ENCODE measurements at regions not wholly inside any gene's neighbourhood (a gene's known extent, or its start where the extent isn't known, plus 50 kb on each side); places are given as distances from the start of the nearest gene placed in this dataset.

DNA sequence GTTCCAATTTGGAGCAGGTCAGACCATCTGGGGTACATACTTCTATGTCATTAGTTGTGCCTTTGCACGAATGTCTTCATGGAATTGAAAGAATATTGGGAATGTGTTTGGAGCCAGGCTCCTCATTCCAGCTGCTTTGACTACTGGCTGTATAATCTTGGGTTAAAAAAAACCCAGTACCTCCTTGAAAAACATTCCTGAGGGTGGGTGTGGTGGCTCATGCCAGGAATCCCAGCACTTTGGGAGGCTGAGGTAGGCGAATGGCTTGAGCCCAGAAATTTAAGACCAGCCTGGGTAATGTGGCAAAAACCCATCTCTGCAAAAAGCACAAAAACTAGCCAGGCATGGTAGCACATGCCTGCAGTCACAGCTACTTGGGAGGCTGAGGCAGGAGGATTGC, 125.6 kb downstream of the TTC8 start:
- TF ChIP-seq, protein P1, sequence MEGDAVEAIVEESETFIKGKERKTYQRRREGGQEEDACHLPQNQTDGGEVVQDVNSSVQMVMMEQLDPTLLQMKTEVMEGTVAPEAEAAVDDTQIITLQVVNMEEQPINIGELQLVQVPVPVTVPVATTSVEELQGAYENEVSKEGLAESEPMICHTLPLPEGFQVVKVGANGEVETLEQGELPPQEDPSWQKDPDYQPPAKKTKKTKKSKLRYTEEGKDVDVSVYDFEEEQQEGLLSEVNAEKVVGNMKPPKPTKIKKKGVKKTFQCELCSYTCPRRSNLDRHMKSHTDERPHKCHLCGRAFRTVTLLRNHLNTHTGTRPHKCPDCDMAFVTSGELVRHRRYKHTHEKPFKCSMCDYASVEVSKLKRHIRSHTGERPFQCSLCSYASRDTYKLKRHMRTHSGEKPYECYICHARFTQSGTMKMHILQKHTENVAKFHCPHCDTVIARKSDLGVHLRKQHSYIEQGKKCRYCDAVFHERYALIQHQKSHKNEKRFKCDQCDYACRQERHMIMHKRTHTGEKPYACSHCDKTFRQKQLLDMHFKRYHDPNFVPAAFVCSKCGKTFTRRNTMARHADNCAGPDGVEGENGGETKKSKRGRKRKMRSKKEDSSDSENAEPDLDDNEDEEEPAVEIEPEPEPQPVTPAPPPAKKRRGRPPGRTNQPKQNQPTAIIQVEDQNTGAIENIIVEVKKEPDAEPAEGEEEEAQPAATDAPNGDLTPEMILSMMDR (IDR thresholded peaks at IDR 0.05): no peak
- no peak for TF ChIP-seq POLR2A (IDR thresholded peaks at IDR 0.05)

Data from body of pancreas (tissue), 4 donors.